ENCODE measurements at regions not wholly inside any gene's neighbourhood (a gene's known extent, or its start where the extent isn't known, plus 50 kb on each side); places are given as distances from the start of the nearest gene placed in this dataset.

GRCh38 chr13:63684822-63685221 is 2269.2 kb upstream of the PCDH20 start:
- Histone ChIP-seq H3K9me3 (ENCODE audit: low read depth, low read length) (no peaks in the 10 kb centered on the region), H3K27me3 (ENCODE audit: insufficient read depth, low read length) (no peaks in the 10 kb centered on the region), H3K4me3 (ENCODE audit: insufficient read depth, low read length) (no peak overlapping the region), H3K36me3 (ENCODE audit: insufficient read depth, low read length) (no peaks in the 10 kb centered on the region), H3K4me2 (ENCODE audit: insufficient read depth, low read length) (no peak overlapping the region), H3K27ac (ENCODE audit: low read depth, low read length) (no peak overlapping the region), H4K20me1 (ENCODE audit: insufficient read depth, low read length) (no peaks in the 10 kb centered on the region), H3K4me1 (ENCODE audit: insufficient read depth, low read length) (no peaks in the 10 kb centered on the region), H2AFZ (ENCODE audit: low read length) (no peak overlapping the region), H3K79me2 (ENCODE audit: insufficient read depth, low read length) (no peaks in the 10 kb centered on the region)
- DNase-seq (ENCODE audit: insufficient read length, low spot score, missing footprints): no peak
- no peak for TF ChIP-seq CTCF (IDR thresholded peaks at IDR 0.05; ENCODE audit: extremely low read depth, low read depth, low read length)

- Histone ChIP-seq H3K4me2 (ENCODE audit: insufficient read depth, low read length) (no peak overlapping the region), H3K36me3 (ENCODE audit: insufficient read depth, low read length) (no peaks in the 10 kb centered on the region), H2AFZ (ENCODE audit: low read length) (no peak overlapping the region), H3K27ac (ENCODE audit: low read depth, low read length) (no peak overlapping the region), H3K27me3 (ENCODE audit: insufficient read depth, low read length) (no peaks in the 10 kb centered on the region), H3K4me1 (ENCODE audit: insufficient read depth, low read length) (no peaks in the 10 kb centered on the region), H3K4me3 (ENCODE audit: insufficient read depth, low read length) (no peak overlapping the region), H3K79me2 (ENCODE audit: insufficient read depth, low read length) (no peaks in the 10 kb centered on the region), H4K20me1 (ENCODE audit: insufficient read depth, low read length) (no peaks in the 10 kb centered on the region), H3K9me3 (ENCODE audit: low read depth, low read length) (no peaks in the 10 kb centered on the region)
- TF ChIP-seq CTCF (IDR thresholded peaks at IDR 0.05; ENCODE audit: extremely low read depth, low read depth, low read length): no peak
- DNase-seq (ENCODE audit: insufficient read length, low spot score, missing footprints): no peak
Measured at GRCh38 chr13:63680704-63681103, 2265.1 kb upstream of the PCDH20 start.

GRCh38 chr13:63671296-63671695 is 2255.6 kb upstream of the PCDH20 start:
- no peak for DNase-seq (ENCODE audit: insufficient read length, low spot score, missing footprints)
- H3K4me3 ChIP-seq (ENCODE audit: insufficient read depth, low read length): no peak overlapping the region
- no peaks in the 10 kb centered on the region for H3K36me3 ChIP-seq (ENCODE audit: insufficient read depth, low read length)
- H3K4me1 ChIP-seq (ENCODE audit: insufficient read depth, low read length): no peaks in the 10 kb centered on the region
- H2AFZ ChIP-seq (ENCODE audit: low read length): no peak overlapping the region
- H3K27ac ChIP-seq (ENCODE audit: low read depth, low read length): no peak overlapping the region
- no peaks in the 10 kb centered on the region for H3K9me3 ChIP-seq (ENCODE audit: low read depth, low read length)
- no peaks in the 10 kb centered on the region for H4K20me1 ChIP-seq (ENCODE audit: insufficient read depth, low read length)
- H3K4me2 ChIP-seq (ENCODE audit: insufficient read depth, low read length): no peak overlapping the region
- no peaks in the 10 kb centered on the region for H3K27me3 ChIP-seq (ENCODE audit: insufficient read depth, low read length)
- no peak for TF ChIP-seq CTCF (IDR thresholded peaks at IDR 0.05; ENCODE audit: extremely low read depth, low read depth, low read length)
- no peaks in the 10 kb centered on the region for H3K79me2 ChIP-seq (ENCODE audit: insufficient read depth, low read length)

- Histone ChIP-seq H3K79me2 (ENCODE audit: insufficient read depth, low read length) (no peaks in the 10 kb centered on the region), H4K20me1 (ENCODE audit: insufficient read depth, low read length) (no peaks in the 10 kb centered on the region), H3K27ac (ENCODE audit: low read depth, low read length) (no peak overlapping the region), H3K4me2 (ENCODE audit: insufficient read depth, low read length) (no peak overlapping the region), H3K4me1 (ENCODE audit: insufficient read depth, low read length) (no peaks in the 10 kb centered on the region), H3K36me3 (ENCODE audit: insufficient read depth, low read length) (no peaks in the 10 kb centered on the region), H3K9me3 (ENCODE audit: low read depth, low read length) (no peaks in the 10 kb centered on the region), H3K4me3 (ENCODE audit: insufficient read depth, low read length) (no peak overlapping the region), H3K27me3 (ENCODE audit: insufficient read depth, low read length) (no peaks in the 10 kb centered on the region), H2AFZ (ENCODE audit: low read length) (no peak overlapping the region)
- DNase-seq (ENCODE audit: insufficient read length, low spot score, missing footprints): no peak
- TF ChIP-seq CTCF (IDR thresholded peaks at IDR 0.05; ENCODE audit: extremely low read depth, low read depth, low read length): no peak
Measured at GRCh38 chr13:63651394-63651793, 2235.7 kb upstream of the PCDH20 start.

Measured in osteoblast (primary cell).